CD4-positive, alpha-beta T cell treated with Interleukin-15 for 4 hours (primary cell): ENCODE measurements at regions not wholly inside any gene's neighbourhood (a gene's known extent, or its start where the extent isn't known, plus 50 kb on each side); places are given as distances from the start of the nearest gene placed in this dataset.

Experiments used
- DNase-seq: peaks from one replicate; pipeline ENCODE4 v3.0.0-alpha.2; 2020; ENCODE audit warnings: low spot score

- DNase-seq, result no peak
Measured at GRCh38 chr19:30783936-30784335, 411.8 kb downstream of the ZNF536 start.

GRCh38 chr19:30783212-30783611, 411.0 kb downstream of the ZNF536 start:
- no peak for DNase-seq

GRCh38 chr19:30781519-30781918, 409.3 kb downstream of the ZNF536 start:
- no peak for DNase-seq

- no peak for DNase-seq
Measured at GRCh38 chr19:30781047-30781446, 408.9 kb downstream of the ZNF536 start.

GRCh38 chr19:30780456-30780855, 408.3 kb downstream of the ZNF536 start:
- DNase-seq, result no peak

GRCh38 chr19:30780032-30780431, 407.8 kb downstream of the ZNF536 start:
- DNase-seq, result no peak

- DNase-seq, result no peak
Measured at GRCh38 chr19:30778961-30779715, 407.0 kb downstream of the ZNF536 start.

GRCh38 chr19:30778061-30778460, 405.9 kb downstream of the ZNF536 start:
- DNase-seq, result no peak

GRCh38 chr19:30775956-30776355, 403.8 kb downstream of the ZNF536 start:
- DNase-seq, result no peak

- DNase-seq, result no peak
Measured at GRCh38 chr19:30774252-30774766, 402.1 kb downstream of the ZNF536 start.

- no peak for DNase-seq
Measured at GRCh38 chr19:30762651-30763050, 390.5 kb downstream of the ZNF536 start.

- DNase-seq, result no peak
Measured at GRCh38 chr19:30760014-30760413, 387.8 kb downstream of the ZNF536 start.

- no peak for DNase-seq
Measured at GRCh38 chr19:30757837-30758617, 385.8 kb downstream of the ZNF536 start.

- DNase-seq, result no peak
Measured at GRCh38 chr19:30757104-30757836, 385.1 kb downstream of the ZNF536 start.

- no peak for DNase-seq
Measured at GRCh38 chr19:30755581-30755980, 383.4 kb downstream of the ZNF536 start.

GRCh38 chr19:30754162-30754561, 382.0 kb downstream of the ZNF536 start:
- DNase-seq, result no peak

GRCh38 chr19:30752876-30753275, 380.7 kb downstream of the ZNF536 start:
- no peak for DNase-seq

GRCh38 chr19:30752201-30752600, 380.0 kb downstream of the ZNF536 start:
- no peak for DNase-seq

GRCh38 chr19:30745476-30745985, 373.3 kb downstream of the ZNF536 start:
- no peak for DNase-seq

GRCh38 chr19:30744741-30745475, 372.7 kb downstream of the ZNF536 start:
- no peak for DNase-seq

- no peak for DNase-seq
Measured at GRCh38 chr19:30743702-30744101, 371.5 kb downstream of the ZNF536 start.

- no peak for DNase-seq
Measured at GRCh38 chr19:30743011-30743410, 370.8 kb downstream of the ZNF536 start.
